Panc1 (cell line): ENCODE measurements at regions not wholly inside any gene's neighbourhood (a gene's known extent, or its start where the extent isn't known, plus 50 kb on each side); places are given as distances from the start of the nearest gene placed in this dataset.

Experiments
- POLR2AphosphoS5 ChIP-seq: IDR thresholded peaks from 2 replicates; pipeline ENCODE4 v1.6.1; 2012; ENCODE audit warnings: mild to moderate bottlenecking, low read depth, low read length, moderate library complexity
- TF ChIP-seq, protein P1 (sequence below): fragments of 450-650 bp; IDR thresholded peaks from 2 replicates; pipeline ENCODE4 v1.5.1; 2017; ENCODE audit warnings: mild to moderate bottlenecking

DNA sequence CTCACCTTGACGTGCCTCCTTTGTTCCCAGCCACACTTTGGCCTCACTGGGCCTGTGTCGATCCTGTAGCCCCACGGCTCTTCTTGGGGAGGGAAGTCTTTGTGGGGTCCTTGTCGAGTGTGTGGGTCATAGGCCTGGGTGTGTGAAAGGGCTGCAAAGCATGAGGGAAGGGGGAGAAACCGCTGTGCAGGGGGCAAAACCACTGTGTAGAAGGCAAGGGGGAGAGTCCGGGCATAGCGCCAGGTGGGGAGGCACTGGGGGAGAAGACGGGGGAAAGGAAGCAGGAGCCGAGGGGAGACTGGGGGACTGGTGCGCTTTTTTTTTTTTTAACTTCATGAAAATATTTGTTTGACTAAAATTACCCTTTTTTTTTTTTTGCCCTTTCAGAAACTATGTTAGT is 65.1 kb upstream of the RASD2 start:
- TF ChIP-seq, protein P1, sequence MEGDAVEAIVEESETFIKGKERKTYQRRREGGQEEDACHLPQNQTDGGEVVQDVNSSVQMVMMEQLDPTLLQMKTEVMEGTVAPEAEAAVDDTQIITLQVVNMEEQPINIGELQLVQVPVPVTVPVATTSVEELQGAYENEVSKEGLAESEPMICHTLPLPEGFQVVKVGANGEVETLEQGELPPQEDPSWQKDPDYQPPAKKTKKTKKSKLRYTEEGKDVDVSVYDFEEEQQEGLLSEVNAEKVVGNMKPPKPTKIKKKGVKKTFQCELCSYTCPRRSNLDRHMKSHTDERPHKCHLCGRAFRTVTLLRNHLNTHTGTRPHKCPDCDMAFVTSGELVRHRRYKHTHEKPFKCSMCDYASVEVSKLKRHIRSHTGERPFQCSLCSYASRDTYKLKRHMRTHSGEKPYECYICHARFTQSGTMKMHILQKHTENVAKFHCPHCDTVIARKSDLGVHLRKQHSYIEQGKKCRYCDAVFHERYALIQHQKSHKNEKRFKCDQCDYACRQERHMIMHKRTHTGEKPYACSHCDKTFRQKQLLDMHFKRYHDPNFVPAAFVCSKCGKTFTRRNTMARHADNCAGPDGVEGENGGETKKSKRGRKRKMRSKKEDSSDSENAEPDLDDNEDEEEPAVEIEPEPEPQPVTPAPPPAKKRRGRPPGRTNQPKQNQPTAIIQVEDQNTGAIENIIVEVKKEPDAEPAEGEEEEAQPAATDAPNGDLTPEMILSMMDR: no peak
- no peak for TF ChIP-seq POLR2AphosphoS5
